ENCODE measurements at regions not wholly inside any gene's neighbourhood (a gene's known extent, or its start where the extent isn't known, plus 50 kb on each side); places are given as distances from the start of the nearest gene placed in this dataset.

- intact Hi-C loops (cut with DNase I), result no loop called here
These were observed 580.1 kb downstream of the TFAP2B start for GRCh38 chr6:51398793-51399192.

GRCh38 chr6:51410453-51410852, 591.8 kb downstream of the TFAP2B start:
- Histone ChIP-seq H3K36me3 (no peaks in the 10 kb centered on the region), H3K4me1 (no peaks in the 10 kb centered on the region), H3K4me3 (no peak overlapping the region), H3K27me3 (no peaks in the 10 kb centered on the region), H3K27ac (no peak overlapping the region), H3K9me3 (no peaks in the 10 kb centered on the region)
- DNase-seq (ENCODE audit: extremely low spot score in 2 of 2), result no peak
- no peak for TF ChIP-seq POLR2A (IDR thresholded peaks at IDR 0.05)
- TF ChIP-seq POLR2AphosphoS5 (IDR thresholded peaks at IDR 0.05; ENCODE audit: insufficient read depth in 1 of 2, low read depth in 1 of 2), result no peak
- TF ChIP-seq CTCF (IDR thresholded peaks at IDR 0.05), result no peak
- intact Hi-C loops (cut with DNase I), result no loop called here

More at GRCh38 chr6:51398793-51399192, 580.1 kb downstream of the TFAP2B start:
- Histone ChIP-seq H3K27me3 (no peaks in the 10 kb centered on the region), H3K4me1 (no peaks in the 10 kb centered on the region), H3K36me3 (no peaks in the 10 kb centered on the region), H3K4me3 (no peak overlapping the region), H3K27ac (no peak overlapping the region), H3K9me3 (no peaks in the 10 kb centered on the region)
- no peak for TF ChIP-seq POLR2A (IDR thresholded peaks at IDR 0.05)
- no peak for TF ChIP-seq CTCF (IDR thresholded peaks at IDR 0.05)
- no peak for TF ChIP-seq POLR2AphosphoS5 (IDR thresholded peaks at IDR 0.05; ENCODE audit: insufficient read depth in 1 of 2, low read depth in 1 of 2)
- no peak for DNase-seq (ENCODE audit: extremely low spot score in 2 of 2)

GRCh38 chr6:51411496-51412125, 592.9 kb downstream of the TFAP2B start:
- TF ChIP-seq POLR2A (IDR thresholded peaks at IDR 0.05) (no peak), CTCF (IDR thresholded peaks at IDR 0.05) (no peak), POLR2AphosphoS5 (IDR thresholded peaks at IDR 0.05; ENCODE audit: insufficient read depth in 1 of 2, low read depth in 1 of 2) (no peak)

GRCh38 chr6:51414361-51414760, 595.7 kb downstream of the TFAP2B start:
- no peak overlapping the region for H3K4me3 ChIP-seq
- H3K27me3 ChIP-seq, result no peaks in the 10 kb centered on the region
- no peaks in the 10 kb centered on the region for H3K36me3 ChIP-seq
- DNase-seq (ENCODE audit: extremely low spot score in 2 of 2), result no peak
- H3K9me3 ChIP-seq, result no peaks in the 10 kb centered on the region
- intact Hi-C loops (cut with DNase I), result no loop called here
- H3K27ac ChIP-seq, result no peak overlapping the region
- TF ChIP-seq POLR2AphosphoS5 (IDR thresholded peaks at IDR 0.05; ENCODE audit: insufficient read depth in 1 of 2, low read depth in 1 of 2) (no peak), CTCF (IDR thresholded peaks at IDR 0.05) (no peak), POLR2A (IDR thresholded peaks at IDR 0.05) (no peak)
- no peaks in the 10 kb centered on the region for H3K4me1 ChIP-seq

More at GRCh38 chr6:51411496-51412125, 592.9 kb downstream of the TFAP2B start:
- intact Hi-C loops (cut with DNase I), result no loop called here
- H3K27me3 ChIP-seq, result no peaks in the 10 kb centered on the region
- H3K4me3 ChIP-seq, result no peak overlapping the region
- no peaks in the 10 kb centered on the region for H3K36me3 ChIP-seq
- no peaks in the 10 kb centered on the region for H3K9me3 ChIP-seq
- H3K4me1 ChIP-seq, result no peaks in the 10 kb centered on the region
- H3K27ac ChIP-seq, result no peak overlapping the region
- DNase-seq (ENCODE audit: extremely low spot score in 2 of 2), result no peak

GRCh38 chr6:51415501-51415900, 596.8 kb downstream of the TFAP2B start:
- Histone ChIP-seq H3K4me3 (no peak overlapping the region), H3K27ac (no peak overlapping the region), H3K4me1 (no peaks in the 10 kb centered on the region), H3K36me3 (no peaks in the 10 kb centered on the region), H3K27me3 (no peaks in the 10 kb centered on the region), H3K9me3 (no peaks in the 10 kb centered on the region)
- TF ChIP-seq CTCF (IDR thresholded peaks at IDR 0.05) (no peak), POLR2A (IDR thresholded peaks at IDR 0.05) (no peak), POLR2AphosphoS5 (IDR thresholded peaks at IDR 0.05; ENCODE audit: insufficient read depth in 1 of 2, low read depth in 1 of 2) (no peak)
- intact Hi-C loops (cut with DNase I), result no loop called here
- DNase-seq (ENCODE audit: extremely low spot score in 2 of 2), result no peak

Measured in vagina (tissue), 2 donors.